Spinal cord (tissue), 9 donors: ENCODE measurements at regions not wholly inside any gene's neighbourhood (a gene's known extent, or its start where the extent isn't known, plus 50 kb on each side); places are given as distances from the start of the nearest gene placed in this dataset.
"Not testable (repeated sequence)": the region's sequence is repeated elsewhere in the genome, so short reads cannot be mapped to it uniquely, and the experiment has no call there.

Experiments
- DNase-seq, 6 donors: peaks; one replicate each; pipeline versions ENCODE4 v3.0.0 to v3.0.0-alpha.2; 2013 to 2015; ENCODE audit warnings: low spot score in 6 of 6, low read depth in 4 of 6
- H3K27ac ChIP-seq: one replicate; pipeline ENCODE4 v1.5.1; 2013; ENCODE audit warnings: low read depth, low read length, control low read depth
- H3K27me3 ChIP-seq: one replicate; pipeline ENCODE4 v1.6.1; 2013; ENCODE audit warnings: low read length; ENCODE audit not compliant: control insufficient read depth, insufficient read depth
- H3K36me3 ChIP-seq: one replicate; pipeline ENCODE4 v1.6.1; 2013; ENCODE audit warnings: low read length; ENCODE audit not compliant: control insufficient read depth, insufficient read depth
- H3K4me1 ChIP-seq: one replicate; pipeline ENCODE4 v1.6.1; 2013; ENCODE audit warnings: low read length; ENCODE audit not compliant: control insufficient read depth, insufficient read depth
- H3K4me3 ChIP-seq: one replicate; pipeline ENCODE4 v1.5.1; 2013; ENCODE audit warnings: low read depth, low read length, control low read depth
- H3K9me3 ChIP-seq: one replicate; pipeline ENCODE4 v1.6.1; 2013; ENCODE audit warnings: low read length; ENCODE audit not compliant: control insufficient read depth, insufficient read depth
- WGBS: methylation state at CpG from one replicate; pipeline ENCODE4 v1.1.5; 2013; ENCODE audit warnings: missing lambda C conversion rate; ENCODE audit not compliant: insufficient coverage; 5-methylcytosine and 5-hydroxymethylcytosine counted together
- donor health status: healthy.

- Histone ChIP-seq H3K4me1 (peaks cover 4% of the 10 kb centered on the region), H3K27ac (no peak overlapping the region), H3K36me3 (no peaks in the 10 kb centered on the region), H3K27me3 (no peaks in the 10 kb centered on the region), H3K9me3 (no peaks in the 10 kb centered on the region), H3K4me3 (no peak overlapping the region)
- no peak for DNase-seq
- 89% methylated on average over 6 of the region's 6 CpGs for WGBS
These were observed 77.3 kb upstream of the GADD45A start for GRCh38 chr1:67607699-67608098.

- H3K4me1 ChIP-seq = peaks cover 4% of the 10 kb centered on the region
- DNase-seq = no peak
- no peak overlapping the region for H3K27ac ChIP-seq
- 86% methylated on average over 8 of the region's 11 CpGs for WGBS
- no peaks in the 10 kb centered on the region for H3K27me3 ChIP-seq
- no peak overlapping the region for H3K4me3 ChIP-seq
- no peaks in the 10 kb centered on the region for H3K36me3 ChIP-seq
- H3K9me3 ChIP-seq = no peaks in the 10 kb centered on the region
These were observed 76.1 kb upstream of the GADD45A start for GRCh38 chr1:67608661-67609576.

GRCh38 chr1:67609577-67610341 lies 75.2 kb upstream of the GADD45A start:
- Histone ChIP-seq H3K4me1 (peaks cover 4% of the 10 kb centered on the region), H3K27me3 (no peaks in the 10 kb centered on the region), H3K4me3 (no peak overlapping the region), H3K27ac (no peak overlapping the region), H3K36me3 (no peaks in the 10 kb centered on the region), H3K9me3 (no peaks in the 10 kb centered on the region)
- 97% methylated on average over 5 of the region's 10 CpGs for WGBS
- no peak for DNase-seq

- Histone ChIP-seq H3K27ac (no peak overlapping the region), H3K27me3 (no peaks in the 10 kb centered on the region), H3K9me3 (no peaks in the 10 kb centered on the region), H3K4me3 (no peak overlapping the region), H3K4me1 (peaks cover under 1% of the 10 kb centered on the region), H3K36me3 (no peaks in the 10 kb centered on the region)
- 90% methylated on average over 5 of the region's 5 CpGs for WGBS
- no peak for DNase-seq
These were observed 74.6 kb upstream of the GADD45A start for GRCh38 chr1:67610450-67610849.

- no peaks in the 10 kb centered on the region for H3K9me3 ChIP-seq
- no peaks in the 10 kb centered on the region for H3K4me1 ChIP-seq
- DNase-seq = no peak
- no peaks in the 10 kb centered on the region for H3K36me3 ChIP-seq
- H3K27ac ChIP-seq = no peak overlapping the region
- H3K27me3 ChIP-seq = no peaks in the 10 kb centered on the region
- 75% methylated on average over 2 of the region's 3 CpGs for WGBS
- H3K4me3 ChIP-seq = no peak overlapping the region
These were observed 73.2 kb upstream of the GADD45A start for GRCh38 chr1:67611846-67612245.

- no peak overlapping the region for H3K4me3 ChIP-seq
- H3K9me3 ChIP-seq = no peaks in the 10 kb centered on the region
- WGBS = 57% methylated on average over 4 of the region's 4 CpGs
- H3K36me3 ChIP-seq = no peaks in the 10 kb centered on the region
- peaks cover 2% of the 10 kb centered on the region for H3K4me1 ChIP-seq
- peak overlapping the region; percentile 8 for H3K27ac ChIP-seq
- H3K27me3 ChIP-seq = no peaks in the 10 kb centered on the region
- DNase-seq = peak in 1 of 6 donors; percentile 29
These were observed 72.2 kb upstream of the GADD45A start for GRCh38 chr1:67612788-67613241.

- not testable (repeated sequence) for DNase-seq, H3K4me3 ChIP-seq, H3K27ac ChIP-seq, H3K36me3 ChIP-seq, H3K4me1 ChIP-seq, H3K27me3 ChIP-seq, H3K9me3 ChIP-seq
- over 99% methylated on average over 7 of the region's 8 CpGs for WGBS
These were observed 71.5 kb upstream of the GADD45A start for GRCh38 chr1:67613479-67613878.

- H3K27ac ChIP-seq = no peak overlapping the region
- WGBS = 60% methylated on average over 3 of the region's 3 CpGs
- H3K36me3 ChIP-seq = no peaks in the 10 kb centered on the region
- no peak for DNase-seq
- no peaks in the 10 kb centered on the region for H3K9me3 ChIP-seq
- H3K4me1 ChIP-seq = peaks cover 3% of the 10 kb centered on the region
- no peak overlapping the region for H3K4me3 ChIP-seq
- no peaks in the 10 kb centered on the region for H3K27me3 ChIP-seq
These were observed 70.5 kb upstream of the GADD45A start for GRCh38 chr1:67614511-67614934.

GRCh38 chr1:67615886-67616285 lies 69.1 kb upstream of the GADD45A start:
- H3K36me3 ChIP-seq = no peaks in the 10 kb centered on the region
- H3K27ac ChIP-seq = no peak overlapping the region
- DNase-seq = no peak
- no peak overlapping the region for H3K4me3 ChIP-seq
- H3K4me1 ChIP-seq = peaks cover 3% of the 10 kb centered on the region
- H3K9me3 ChIP-seq = no peaks in the 10 kb centered on the region
- WGBS = no CpG with 5 or more reads among the region's 1 CpG
- no peaks in the 10 kb centered on the region for H3K27me3 ChIP-seq
